ENCODE measurements at regions not wholly inside any gene's neighbourhood (a gene's known extent, or its start where the extent isn't known, plus 50 kb on each side); places are given as distances from the start of the nearest gene placed in this dataset.

DNA sequence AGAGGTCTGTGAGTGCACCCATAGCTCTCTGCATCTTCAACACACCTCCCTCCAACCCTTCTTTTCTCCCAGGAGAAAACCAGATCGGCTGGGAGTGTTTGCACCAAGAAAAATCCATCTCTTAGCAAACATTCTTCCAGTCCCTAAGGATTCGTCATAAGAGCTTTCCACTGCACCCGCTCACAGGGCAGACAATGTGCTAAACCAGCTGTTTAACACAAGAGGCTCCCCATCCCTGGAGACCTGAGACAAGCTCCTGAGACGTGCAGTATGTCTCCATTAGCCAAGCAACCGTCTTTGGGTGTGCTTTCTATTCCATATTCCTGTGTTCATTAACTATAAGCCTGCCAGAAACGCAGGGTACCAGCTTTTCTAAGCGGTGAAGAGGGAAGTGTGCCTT lies 93.6 kb upstream of the ZNF462 start:
- DNase-seq (ENCODE audit: extremely low spot score) = no peak
- ChIA-PET POLR2A (no interaction called here), CTCF (no interaction called here)
- TF ChIP-seq CTBP1 (IDR thresholded peaks at IDR 0.05; ENCODE audit: borderline replicate concordance) (no peak), HDGF (IDR thresholded peaks at IDR 0.05; ENCODE audit: borderline replicate concordance) (no peak), L3MBTL2 (conservative IDR thresholded peaks at IDR 0.05) (no peak), FOXK2 (IDR thresholded peaks at IDR 0.05) (no peak), LEF1 (IDR thresholded peaks at IDR 0.05; ENCODE audit: borderline replicate concordance) (no peak), FOXA1 (IDR thresholded peaks at IDR 0.05) (no peak), TARDBP (IDR thresholded peaks at IDR 0.05) (no peak), SUZ12 (IDR thresholded peaks at IDR 0.05) (no peak), ELF4 (IDR thresholded peaks at IDR 0.05) (no peak), BHLHE40 (IDR thresholded peaks at IDR 0.05; ENCODE audit: borderline replicate concordance) (no peak), ZNF384 (IDR thresholded peaks at IDR 0.05) (no peak), FOXM1 (IDR thresholded peaks at IDR 0.05; ENCODE audit: borderline replicate concordance) (no peak), SP1 (IDR thresholded peaks at IDR 0.05) (no peak), ARNT (IDR thresholded peaks at IDR 0.05) (no peak)
- TF ChIP-seq, protein P1, sequence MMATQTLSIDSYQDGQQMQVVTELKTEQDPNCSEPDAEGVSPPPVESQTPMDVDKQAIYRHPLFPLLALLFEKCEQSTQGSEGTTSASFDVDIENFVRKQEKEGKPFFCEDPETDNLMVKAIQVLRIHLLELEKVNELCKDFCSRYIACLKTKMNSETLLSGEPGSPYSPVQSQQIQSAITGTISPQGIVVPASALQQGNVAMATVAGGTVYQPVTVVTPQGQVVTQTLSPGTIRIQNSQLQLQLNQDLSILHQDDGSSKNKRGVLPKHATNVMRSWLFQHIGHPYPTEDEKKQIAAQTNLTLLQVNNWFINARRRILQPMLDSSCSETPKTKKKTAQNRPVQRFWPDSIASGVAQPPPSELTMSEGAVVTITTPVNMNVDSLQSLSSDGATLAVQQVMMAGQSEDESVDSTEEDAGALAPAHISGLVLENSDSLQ (IDR thresholded peaks at IDR 0.05) = no peak

DNA sequence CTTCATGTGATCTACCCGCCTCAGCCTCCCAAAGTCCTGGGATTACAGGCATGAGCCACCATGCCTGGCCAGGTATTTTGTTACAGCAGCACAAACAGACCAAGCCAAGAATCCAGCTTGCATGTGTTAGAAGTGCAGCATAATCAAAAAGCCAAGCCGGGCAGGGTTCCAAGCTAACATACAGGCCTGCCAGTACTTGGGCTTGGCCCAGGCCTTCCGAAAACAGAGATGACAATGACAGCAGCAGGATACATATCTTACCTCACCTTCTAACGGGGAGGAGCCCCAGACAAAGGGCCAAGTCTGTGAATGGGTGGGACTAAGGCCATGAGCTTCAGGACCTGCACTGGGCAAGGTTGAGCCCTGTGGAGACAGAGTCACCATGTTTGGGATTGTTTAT lies 91.4 kb upstream of the ZNF462 start:
- TF ChIP-seq FOXK2 (IDR thresholded peaks at IDR 0.05) = no peak
- TF ChIP-seq ZNF384 (IDR thresholded peaks at IDR 0.05) = no peak
- no peak for TF ChIP-seq L3MBTL2 (conservative IDR thresholded peaks at IDR 0.05)
- TF ChIP-seq ARNT (IDR thresholded peaks at IDR 0.05) = no peak
- TF ChIP-seq SP1 (IDR thresholded peaks at IDR 0.05) = no peak
- no peak for TF ChIP-seq SUZ12 (IDR thresholded peaks at IDR 0.05)
- TF ChIP-seq TARDBP (IDR thresholded peaks at IDR 0.05) = no peak
- TF ChIP-seq CTBP1 (IDR thresholded peaks at IDR 0.05; ENCODE audit: borderline replicate concordance) = no peak
- no peak for TF ChIP-seq NFRKB (IDR thresholded peaks at IDR 0.05)
- TF ChIP-seq BHLHE40 (IDR thresholded peaks at IDR 0.05; ENCODE audit: borderline replicate concordance) = no peak
- no peak for TF ChIP-seq FOXA1 (IDR thresholded peaks at IDR 0.05)
- TF ChIP-seq ELF4 (IDR thresholded peaks at IDR 0.05) = no peak
- TF ChIP-seq LEF1 (IDR thresholded peaks at IDR 0.05; ENCODE audit: borderline replicate concordance) = no peak
- TF ChIP-seq, protein P1 (IDR thresholded peaks at IDR 0.05) = no peak
- no peak for TF ChIP-seq HDGF (IDR thresholded peaks at IDR 0.05; ENCODE audit: borderline replicate concordance)
- TF ChIP-seq FOXM1 (IDR thresholded peaks at IDR 0.05; ENCODE audit: borderline replicate concordance) = no peak
- DNase-seq (ENCODE audit: extremely low spot score) = no peak
- CTCF ChIA-PET = no interaction called here
- POLR2A ChIA-PET = no interaction called here

DNA sequence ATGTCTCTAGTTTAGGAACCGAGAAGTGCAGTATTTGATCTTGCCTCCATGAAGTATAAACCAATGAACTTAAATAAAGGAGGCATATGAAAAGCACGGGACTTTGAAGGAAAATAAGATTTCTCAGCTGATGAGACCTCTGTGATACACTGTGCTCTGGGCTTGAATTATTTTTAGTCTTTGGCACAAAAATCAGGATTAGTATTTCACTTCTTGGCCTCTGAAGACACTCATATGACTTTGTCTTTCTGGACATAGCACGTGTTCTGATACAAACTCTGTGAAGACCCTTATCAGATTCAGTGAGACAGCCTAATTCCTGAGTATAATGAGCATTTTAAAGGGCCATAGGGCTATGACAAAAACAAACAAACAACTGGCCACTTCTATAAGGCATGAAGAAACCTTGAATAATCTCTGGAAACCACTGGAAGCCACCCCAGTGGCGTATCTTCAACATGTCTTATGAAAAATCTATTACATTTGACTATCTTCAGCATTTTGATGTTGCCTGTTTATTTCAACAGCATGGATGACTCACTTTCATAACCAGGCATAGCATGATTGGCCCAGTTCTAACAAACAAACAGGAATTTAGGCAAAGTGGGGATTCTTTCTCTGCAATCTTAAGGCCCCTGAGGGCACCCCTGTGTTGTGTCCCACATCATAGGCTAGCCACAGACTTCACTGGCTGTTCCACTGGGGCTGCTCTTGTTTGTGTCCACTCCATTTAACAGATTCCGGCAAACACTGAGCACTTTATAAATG lies 90.3 kb upstream of the ZNF462 start:
- CTCF ChIA-PET = no interaction called here
- TF ChIP-seq FOXA1 (IDR thresholded peaks at IDR 0.05) (no peak), ARNT (IDR thresholded peaks at IDR 0.05) (no peak), CTBP1 (IDR thresholded peaks at IDR 0.05; ENCODE audit: borderline replicate concordance) (no peak), ELF4 (IDR thresholded peaks at IDR 0.05) (no peak), TARDBP (IDR thresholded peaks at IDR 0.05) (no peak), NFRKB (IDR thresholded peaks at IDR 0.05) (no peak), SP1 (IDR thresholded peaks at IDR 0.05) (no peak), FOXK2 (IDR thresholded peaks at IDR 0.05) (no peak), L3MBTL2 (conservative IDR thresholded peaks at IDR 0.05) (no peak), FOXM1 (IDR thresholded peaks at IDR 0.05; ENCODE audit: borderline replicate concordance) (no peak)
- TF ChIP-seq, protein P1 (IDR thresholded peaks at IDR 0.05) = no peak
- DNase-seq (ENCODE audit: extremely low spot score) = no peak
- POLR2A ChIA-PET = no interaction called here

DNA sequence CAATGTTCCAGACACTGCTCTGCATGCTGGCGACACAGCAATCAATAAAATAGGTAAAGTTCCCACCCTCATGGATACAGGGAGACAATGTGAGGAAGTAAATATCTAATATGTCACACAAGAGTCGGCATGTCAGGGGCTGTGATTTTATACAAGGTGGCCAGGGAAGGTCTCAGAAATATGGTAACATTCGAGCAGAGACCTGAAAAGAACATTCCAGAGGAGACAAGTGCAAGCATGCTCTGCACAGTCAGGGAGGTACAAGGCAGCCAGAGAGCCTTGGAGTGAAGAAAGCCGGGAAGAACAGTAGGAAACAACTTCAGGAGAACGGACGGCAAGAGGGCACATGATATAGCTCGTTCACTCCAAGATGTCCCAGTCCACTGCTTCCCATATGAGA lies 89.2 kb upstream of the ZNF462 start:
- DNase-seq (ENCODE audit: extremely low spot score) = no peak
- TF ChIP-seq FOXK2 (IDR thresholded peaks at IDR 0.05) (no peak), ARNT (IDR thresholded peaks at IDR 0.05) (no peak), ELF4 (IDR thresholded peaks at IDR 0.05) (no peak), LEF1 (IDR thresholded peaks at IDR 0.05; ENCODE audit: borderline replicate concordance) (no peak), L3MBTL2 (conservative IDR thresholded peaks at IDR 0.05) (no peak), CTBP1 (IDR thresholded peaks at IDR 0.05; ENCODE audit: borderline replicate concordance) (no peak), HDGF (IDR thresholded peaks at IDR 0.05; ENCODE audit: borderline replicate concordance) (no peak), NFRKB (IDR thresholded peaks at IDR 0.05) (no peak), ZNF384 (IDR thresholded peaks at IDR 0.05) (no peak), SUZ12 (IDR thresholded peaks at IDR 0.05) (no peak), TARDBP (IDR thresholded peaks at IDR 0.05) (no peak), BHLHE40 (IDR thresholded peaks at IDR 0.05; ENCODE audit: borderline replicate concordance) (no peak)
- TF ChIP-seq, protein P1 (IDR thresholded peaks at IDR 0.05) = no peak
- POLR2A ChIA-PET = no interaction called here
- CTCF ChIA-PET = no interaction called here

DNA sequence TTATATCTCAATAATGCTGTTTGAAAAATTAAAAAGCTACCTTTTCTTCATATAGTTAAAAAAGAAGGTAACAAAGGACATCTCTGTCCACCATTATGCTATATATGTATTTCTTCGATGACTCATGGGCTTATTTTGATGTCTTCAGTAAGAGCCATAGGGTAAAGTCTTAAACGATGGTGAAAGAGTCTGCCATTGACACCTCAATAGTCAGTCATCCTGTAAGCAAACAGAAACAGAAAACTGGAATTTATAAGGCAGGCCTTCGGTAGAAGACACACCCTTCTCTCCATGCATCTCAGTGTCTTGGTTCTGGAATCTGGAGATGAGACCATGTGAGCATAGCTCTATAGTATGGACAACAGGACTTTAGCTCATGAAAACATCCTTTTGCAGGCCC lies 87.0 kb upstream of the ZNF462 start:
- CTCF ChIA-PET = interaction anchor here (0.6 kb wide), 1 partner anchor 265 kb away, joined by 3 read pairs; no protein-coding TSS in a partner anchor

More for the DNA sequence above, 87.0 kb upstream of the ZNF462 start:
- no peak for DNase-seq (ENCODE audit: extremely low spot score)
- POLR2A ChIA-PET = no interaction called here
- no peak for TF ChIP-seq FOXM1 (IDR thresholded peaks at IDR 0.05; ENCODE audit: borderline replicate concordance)
- no peak for TF ChIP-seq TARDBP (IDR thresholded peaks at IDR 0.05)
- TF ChIP-seq HDGF (IDR thresholded peaks at IDR 0.05; ENCODE audit: borderline replicate concordance) = no peak
- TF ChIP-seq L3MBTL2 (conservative IDR thresholded peaks at IDR 0.05) = no peak
- no peak for TF ChIP-seq FOXA1 (IDR thresholded peaks at IDR 0.05)
- TF ChIP-seq SUZ12 (IDR thresholded peaks at IDR 0.05) = no peak
- TF ChIP-seq NFRKB (IDR thresholded peaks at IDR 0.05) = no peak
- TF ChIP-seq SP1 (IDR thresholded peaks at IDR 0.05) = no peak
- no peak for TF ChIP-seq ZNF384 (IDR thresholded peaks at IDR 0.05)
- TF ChIP-seq FOXK2 (IDR thresholded peaks at IDR 0.05) = no peak
